ENCODE measurements at regions not wholly inside any gene's neighbourhood (a gene's known extent, or its start where the extent isn't known, plus 50 kb on each side); places are given as distances from the start of the nearest gene placed in this dataset.

DNA sequence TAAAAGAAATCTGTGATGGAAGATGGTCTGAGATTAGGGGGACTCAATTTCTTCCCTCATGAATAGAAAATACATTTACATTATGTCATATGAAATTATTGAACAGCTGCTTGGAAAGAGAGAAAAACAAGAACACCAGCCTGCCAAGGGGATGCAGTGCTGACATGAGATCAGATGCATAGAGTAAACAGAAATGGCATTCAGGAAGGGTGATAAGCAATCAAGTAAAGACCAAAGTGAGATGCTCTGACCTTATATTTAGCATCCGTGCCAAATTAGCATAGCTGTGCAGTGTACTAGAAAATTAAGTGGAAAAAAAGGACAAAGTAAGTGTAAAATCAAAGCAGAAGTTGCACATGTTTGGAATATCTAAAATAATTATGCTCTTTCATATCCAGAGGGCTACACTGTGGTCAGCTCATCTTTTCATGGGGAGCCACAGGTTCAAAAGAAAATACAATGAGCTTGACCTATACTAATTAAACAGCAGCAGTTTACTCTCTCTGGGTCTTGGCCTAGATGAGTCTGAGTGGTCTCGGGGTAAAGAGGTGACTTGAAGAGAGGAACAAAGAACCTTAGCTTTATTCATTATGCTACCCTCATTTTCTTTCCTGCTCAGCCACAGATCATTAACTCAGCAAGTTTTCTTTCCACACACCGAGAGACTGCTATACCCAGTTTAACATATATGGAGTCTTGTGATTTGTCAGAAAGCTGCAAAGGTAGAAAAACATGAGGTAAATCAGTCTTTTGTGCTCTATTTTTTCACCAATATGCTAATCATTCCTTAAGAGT, 359.4 kb upstream of the FOXG1 start:
- peaks cover 10% of the 10 kb centered on the region for H3K4me1 Mint-ChIP-seq (ENCODE audit: low read depth)
- H3K27ac Mint-ChIP-seq, result no peak overlapping the region

DNA sequence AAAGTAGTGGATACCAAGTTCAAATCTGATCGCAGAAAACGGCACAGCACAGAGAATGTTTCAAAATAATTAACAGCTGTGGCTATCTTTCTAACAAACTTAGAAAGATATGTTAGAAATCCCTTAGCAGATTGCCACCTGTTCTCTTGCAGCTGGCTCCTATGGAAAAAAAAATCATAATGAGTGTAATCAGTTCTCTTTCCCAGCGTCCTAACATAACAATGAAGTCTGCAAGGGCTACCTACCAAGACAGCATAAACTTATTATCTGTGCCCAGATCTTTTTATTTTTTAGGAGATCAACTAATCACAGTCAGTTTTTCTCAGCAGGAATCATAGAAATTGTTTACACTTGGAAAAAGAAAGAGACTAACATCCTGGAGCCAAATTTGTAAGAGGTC, 358.6 kb upstream of the FOXG1 start:
- no peak for DNase-seq (ENCODE audit: low spot score, unreplicated experiment)
- Mint-ChIP-seq H3K9me3 (ENCODE audit: low read depth) (no peaks in the 10 kb centered on the region), H3K27me3 (no peaks in the 10 kb centered on the region), H3K27ac (no peak overlapping the region), H3K36me3 (ENCODE audit: insufficient read depth) (no peaks in the 10 kb centered on the region), H3K4me3 (ENCODE audit: low read depth) (no peak overlapping the region), H3K4me1 (ENCODE audit: low read depth) (peaks cover 10% of the 10 kb centered on the region)
- TF ChIP-seq, protein P1, sequence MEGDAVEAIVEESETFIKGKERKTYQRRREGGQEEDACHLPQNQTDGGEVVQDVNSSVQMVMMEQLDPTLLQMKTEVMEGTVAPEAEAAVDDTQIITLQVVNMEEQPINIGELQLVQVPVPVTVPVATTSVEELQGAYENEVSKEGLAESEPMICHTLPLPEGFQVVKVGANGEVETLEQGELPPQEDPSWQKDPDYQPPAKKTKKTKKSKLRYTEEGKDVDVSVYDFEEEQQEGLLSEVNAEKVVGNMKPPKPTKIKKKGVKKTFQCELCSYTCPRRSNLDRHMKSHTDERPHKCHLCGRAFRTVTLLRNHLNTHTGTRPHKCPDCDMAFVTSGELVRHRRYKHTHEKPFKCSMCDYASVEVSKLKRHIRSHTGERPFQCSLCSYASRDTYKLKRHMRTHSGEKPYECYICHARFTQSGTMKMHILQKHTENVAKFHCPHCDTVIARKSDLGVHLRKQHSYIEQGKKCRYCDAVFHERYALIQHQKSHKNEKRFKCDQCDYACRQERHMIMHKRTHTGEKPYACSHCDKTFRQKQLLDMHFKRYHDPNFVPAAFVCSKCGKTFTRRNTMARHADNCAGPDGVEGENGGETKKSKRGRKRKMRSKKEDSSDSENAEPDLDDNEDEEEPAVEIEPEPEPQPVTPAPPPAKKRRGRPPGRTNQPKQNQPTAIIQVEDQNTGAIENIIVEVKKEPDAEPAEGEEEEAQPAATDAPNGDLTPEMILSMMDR (IDR thresholded peaks at IDR 0.05; ENCODE audit: unreplicated experiment), result no peak

More for the DNA sequence above, 359.4 kb upstream of the FOXG1 start:
- DNase-seq (ENCODE audit: low spot score, unreplicated experiment), result no peak
- TF ChIP-seq, protein P1 (IDR thresholded peaks at IDR 0.05; ENCODE audit: unreplicated experiment), result no peak
- Mint-ChIP-seq H3K36me3 (ENCODE audit: insufficient read depth) (no peaks in the 10 kb centered on the region), H3K4me3 (ENCODE audit: low read depth) (no peak overlapping the region), H3K9me3 (ENCODE audit: low read depth) (no peaks in the 10 kb centered on the region), H3K27me3 (no peaks in the 10 kb centered on the region)

DNA sequence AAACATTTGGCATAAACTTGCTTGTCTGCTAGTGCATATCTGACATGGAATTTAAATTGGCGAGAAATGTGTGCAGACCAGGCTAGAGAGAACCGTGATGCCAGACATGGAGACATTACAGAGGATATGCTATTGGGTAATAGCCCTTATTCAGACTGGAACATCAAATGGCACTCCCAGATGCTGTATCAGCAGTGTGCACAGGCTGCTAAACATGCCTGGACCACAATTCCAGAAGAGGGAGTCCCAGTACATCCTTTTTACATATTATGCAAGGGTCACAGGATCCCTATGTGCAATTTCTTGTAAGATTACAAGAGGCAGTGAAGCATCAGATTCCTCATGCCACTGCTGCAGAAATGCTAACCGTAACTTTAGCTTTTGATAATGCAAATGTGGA, 354.5 kb upstream of the FOXG1 start:
- Mint-ChIP-seq H3K36me3 (ENCODE audit: insufficient read depth) (no peaks in the 10 kb centered on the region), H3K4me1 (ENCODE audit: low read depth) (peaks cover 8% of the 10 kb centered on the region), H3K9me3 (ENCODE audit: low read depth) (no peaks in the 10 kb centered on the region), H3K4me3 (ENCODE audit: low read depth) (no peak overlapping the region), H3K27me3 (no peaks in the 10 kb centered on the region), H3K27ac (no peak overlapping the region)
- no peak for DNase-seq (ENCODE audit: low spot score, unreplicated experiment)
- TF ChIP-seq, protein P1 (IDR thresholded peaks at IDR 0.05; ENCODE audit: unreplicated experiment), result no peak

DNA sequence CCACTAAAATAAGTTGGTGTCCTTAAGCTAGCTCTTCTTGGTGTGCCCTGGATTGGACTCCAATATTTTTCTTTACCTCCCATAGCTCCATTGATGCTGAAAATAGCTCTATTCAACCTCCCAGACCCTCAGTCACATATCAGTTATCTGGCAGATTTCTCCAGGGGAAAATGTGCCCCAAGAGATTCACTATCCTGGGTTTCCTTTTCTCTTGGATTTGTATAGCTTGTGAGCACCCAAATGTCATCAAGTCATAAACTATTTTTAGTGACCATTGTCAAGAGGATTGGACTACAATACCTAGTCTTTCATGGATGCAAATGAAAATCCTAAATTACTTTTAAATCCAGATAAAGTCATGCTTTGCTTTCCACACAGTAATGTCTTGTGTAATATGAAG, 339.6 kb upstream of the FOXG1 start:
- TF ChIP-seq, protein P1 (IDR thresholded peaks at IDR 0.05; ENCODE audit: unreplicated experiment), result no peak
- H3K4me3 Mint-ChIP-seq (ENCODE audit: low read depth), result no peak overlapping the region
- peaks cover 15% of the 10 kb centered on the region for H3K9me3 Mint-ChIP-seq (ENCODE audit: low read depth)
- no peak overlapping the region for H3K27ac Mint-ChIP-seq
- H3K36me3 Mint-ChIP-seq (ENCODE audit: insufficient read depth), result no peaks in the 10 kb centered on the region
- no peaks in the 10 kb centered on the region for H3K4me1 Mint-ChIP-seq (ENCODE audit: low read depth)
- H3K27me3 Mint-ChIP-seq, result no peaks in the 10 kb centered on the region
- no peak for DNase-seq (ENCODE audit: low spot score, unreplicated experiment)

DNA sequence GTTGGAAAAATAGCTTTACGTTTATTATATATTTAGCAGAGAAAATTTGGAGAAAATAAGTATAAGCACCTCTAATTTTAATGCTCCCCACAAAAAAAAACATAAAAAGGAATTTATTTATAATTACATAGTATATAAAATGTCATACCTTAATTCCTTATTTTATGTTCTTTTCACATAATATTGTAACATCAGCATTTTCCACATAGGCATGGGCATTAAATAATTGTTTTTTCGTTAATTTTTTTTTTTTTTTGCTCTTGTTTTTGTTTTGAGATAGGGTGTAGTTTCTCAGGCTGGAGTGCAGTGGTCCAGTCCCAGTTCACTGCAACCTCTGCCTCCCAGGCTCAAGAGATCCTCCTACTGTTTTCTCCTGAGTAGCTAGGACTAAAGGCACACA, 329.8 kb upstream of the FOXG1 start:
- H3K27ac Mint-ChIP-seq, result no peak overlapping the region
- no peaks in the 10 kb centered on the region for H3K27me3 Mint-ChIP-seq
- no peaks in the 10 kb centered on the region for H3K36me3 Mint-ChIP-seq (ENCODE audit: insufficient read depth)
- TF ChIP-seq, protein P1 (IDR thresholded peaks at IDR 0.05; ENCODE audit: unreplicated experiment), result no peak
- no peak overlapping the region for H3K4me3 Mint-ChIP-seq (ENCODE audit: low read depth)
- DNase-seq (ENCODE audit: low spot score, unreplicated experiment), result no peak
- peaks cover 12% of the 10 kb centered on the region for H3K9me3 Mint-ChIP-seq (ENCODE audit: low read depth)
- H3K4me1 Mint-ChIP-seq (ENCODE audit: low read depth), result no peaks in the 10 kb centered on the region

Measured in progenitor cell of endocrine pancreas (in vitro differentiated cells).